Sigmoid colon (tissue), 4 donors: ENCODE measurements at regions not wholly inside any gene's neighbourhood (a gene's known extent, or its start where the extent isn't known, plus 50 kb on each side); places are given as distances from the start of the nearest gene placed in this dataset.
"Not testable (repeated sequence)": the region's sequence is repeated elsewhere in the genome, so short reads cannot be mapped to it uniquely, and the experiment has no call there.

ENCODE experiments used
- EP300 ChIP-seq, 4 donors: sonication (generic); formaldehyde crosslinking; IDR thresholded peaks; one replicate each; pipeline ENCODE4 v1.6.1; 2017; ENCODE audit warnings: antibody characterized with exemption in 4 of 4
- TF ChIP-seq, protein P1 (sequence below), 4 experiments: fragments of 450-650 bp in 3 of 4; fragments of 200-600 bp in 1 of 4; IDR thresholded peaks; one replicate each; pipeline ENCODE4 v1.5.1; 2016 to 2019; ENCODE audit warnings: antibody characterized with exemption in 4 of 4, mild to moderate bottlenecking in 3 of 4, moderate library complexity in 2 of 4

DNA sequence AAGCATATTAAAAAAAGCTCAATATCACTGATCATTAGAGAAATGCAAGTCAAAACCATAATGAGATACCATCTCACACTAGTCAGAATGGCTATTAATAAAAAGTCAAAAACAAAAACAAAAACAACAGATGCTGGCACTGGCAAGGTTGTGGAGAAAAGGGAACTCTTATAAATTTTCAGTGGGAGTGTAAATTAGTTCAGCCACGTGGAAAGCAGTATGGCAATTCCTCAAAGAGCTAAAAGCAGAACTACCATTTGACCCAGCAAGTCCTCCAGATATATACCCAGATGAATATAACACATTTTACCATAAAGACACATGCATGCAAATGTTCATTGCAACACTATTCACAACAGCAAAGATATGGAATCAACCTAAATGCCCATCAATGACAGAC is 68.7 kb upstream of the MEGF10 start:
- TF ChIP-seq EP300 (IDR thresholded peaks at IDR 0.05), result not testable (repeated sequence)
- TF ChIP-seq, protein P1, sequence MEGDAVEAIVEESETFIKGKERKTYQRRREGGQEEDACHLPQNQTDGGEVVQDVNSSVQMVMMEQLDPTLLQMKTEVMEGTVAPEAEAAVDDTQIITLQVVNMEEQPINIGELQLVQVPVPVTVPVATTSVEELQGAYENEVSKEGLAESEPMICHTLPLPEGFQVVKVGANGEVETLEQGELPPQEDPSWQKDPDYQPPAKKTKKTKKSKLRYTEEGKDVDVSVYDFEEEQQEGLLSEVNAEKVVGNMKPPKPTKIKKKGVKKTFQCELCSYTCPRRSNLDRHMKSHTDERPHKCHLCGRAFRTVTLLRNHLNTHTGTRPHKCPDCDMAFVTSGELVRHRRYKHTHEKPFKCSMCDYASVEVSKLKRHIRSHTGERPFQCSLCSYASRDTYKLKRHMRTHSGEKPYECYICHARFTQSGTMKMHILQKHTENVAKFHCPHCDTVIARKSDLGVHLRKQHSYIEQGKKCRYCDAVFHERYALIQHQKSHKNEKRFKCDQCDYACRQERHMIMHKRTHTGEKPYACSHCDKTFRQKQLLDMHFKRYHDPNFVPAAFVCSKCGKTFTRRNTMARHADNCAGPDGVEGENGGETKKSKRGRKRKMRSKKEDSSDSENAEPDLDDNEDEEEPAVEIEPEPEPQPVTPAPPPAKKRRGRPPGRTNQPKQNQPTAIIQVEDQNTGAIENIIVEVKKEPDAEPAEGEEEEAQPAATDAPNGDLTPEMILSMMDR (IDR thresholded peaks at IDR 0.05), result not testable (repeated sequence)
